ENCODE measurements at regions not wholly inside any gene's neighbourhood (a gene's known extent, or its start where the extent isn't known, plus 50 kb on each side); places are given as distances from the start of the nearest gene placed in this dataset.

DNA sequence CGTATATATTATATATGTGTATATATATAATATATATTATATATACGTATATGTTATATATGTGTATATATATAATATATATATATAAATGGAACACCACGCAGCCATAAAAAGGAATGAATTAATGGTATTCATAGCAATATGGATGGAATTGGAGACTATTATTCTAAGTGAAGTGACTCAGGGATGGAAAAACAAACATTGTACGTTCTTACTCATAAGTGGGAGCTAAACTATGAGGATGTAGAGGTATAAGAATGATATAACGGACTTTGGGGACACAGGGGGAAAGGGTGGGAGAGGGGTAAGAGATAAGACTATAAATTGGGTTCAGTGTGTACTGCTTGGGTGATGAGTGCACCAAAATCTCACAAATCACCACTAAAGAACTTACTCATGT lies 1388.9 kb downstream of the C4orf33 start:
- no peak overlapping the region for H3K27ac Mint-ChIP-seq
- 80% methylated on average over 1 of the region's 5 CpGs for WGBS (ENCODE audit: insufficient coverage)
- Histone ChIP-seq H3K27me3 (replicated peaks in 1 of 4; ENCODE audit: control extremely low read depth in 1 of 4, control insufficient read depth in 3 of 4, insufficient read depth in 4 of 4, low read length in 3 of 4) (no peaks in the 10 kb centered on the region), H4K20me1 (ENCODE audit: control insufficient read depth, insufficient read depth, low read length, poor library complexity, severe bottlenecking) (no peaks in the 10 kb centered on the region), H3K9ac (ENCODE audit: low read length) (no peak overlapping the region), H3K4me2 (replicated peaks; ENCODE audit: low read depth, low read length, poor library complexity, severe bottlenecking) (no peak overlapping the region), H3K79me2 (ENCODE audit: control insufficient read depth, insufficient read depth, low read length) (no peaks in the 10 kb centered on the region), H3K36me3 (replicated peaks in 1 of 2; ENCODE audit: control extremely low read depth in 1 of 2, control insufficient read depth in 1 of 2, extremely low read depth in 1 of 2, insufficient read depth in 2 of 2, low read length in 1 of 2) (no peaks in the 10 kb centered on the region), H2AFZ (ENCODE audit: insufficient read depth, low read depth, low read length, poor library complexity, severe bottlenecking) (no peak overlapping the region), H3K4me1 (ENCODE audit: control insufficient read depth in 2 of 2, insufficient read depth in 2 of 2, low read length in 2 of 2) (no peaks in the 10 kb centered on the region), H3K9me3 (ENCODE audit: control extremely low read depth in 1 of 3, control insufficient read depth in 2 of 3, insufficient read depth in 1 of 3, low read length in 2 of 3) (no peaks in the 10 kb centered on the region), H3K27ac (ENCODE audit: low read length in 2 of 2) (no peak overlapping the region), H3K4me3 (ENCODE audit: control extremely low read depth in 1 of 5, extremely low read depth in 1 of 5, insufficient read depth in 1 of 5, low read depth in 2 of 5, low read length in 4 of 5) (no peak overlapping the region)
- DNase-seq (no peak), ATAC-seq (ENCODE audit: low read depth) (no peak)
- no peaks in the 10 kb centered on the region for H3K4me1 Mint-ChIP-seq
- H3K4me3 Mint-ChIP-seq: no peak overlapping the region
- TF ChIP-seq, protein P1, sequence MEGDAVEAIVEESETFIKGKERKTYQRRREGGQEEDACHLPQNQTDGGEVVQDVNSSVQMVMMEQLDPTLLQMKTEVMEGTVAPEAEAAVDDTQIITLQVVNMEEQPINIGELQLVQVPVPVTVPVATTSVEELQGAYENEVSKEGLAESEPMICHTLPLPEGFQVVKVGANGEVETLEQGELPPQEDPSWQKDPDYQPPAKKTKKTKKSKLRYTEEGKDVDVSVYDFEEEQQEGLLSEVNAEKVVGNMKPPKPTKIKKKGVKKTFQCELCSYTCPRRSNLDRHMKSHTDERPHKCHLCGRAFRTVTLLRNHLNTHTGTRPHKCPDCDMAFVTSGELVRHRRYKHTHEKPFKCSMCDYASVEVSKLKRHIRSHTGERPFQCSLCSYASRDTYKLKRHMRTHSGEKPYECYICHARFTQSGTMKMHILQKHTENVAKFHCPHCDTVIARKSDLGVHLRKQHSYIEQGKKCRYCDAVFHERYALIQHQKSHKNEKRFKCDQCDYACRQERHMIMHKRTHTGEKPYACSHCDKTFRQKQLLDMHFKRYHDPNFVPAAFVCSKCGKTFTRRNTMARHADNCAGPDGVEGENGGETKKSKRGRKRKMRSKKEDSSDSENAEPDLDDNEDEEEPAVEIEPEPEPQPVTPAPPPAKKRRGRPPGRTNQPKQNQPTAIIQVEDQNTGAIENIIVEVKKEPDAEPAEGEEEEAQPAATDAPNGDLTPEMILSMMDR (IDR thresholded peaks at IDR 0.05): no peak
- TF ChIP-seq EZH2 (IDR thresholded peaks at IDR 0.05; ENCODE audit: borderline replicate concordance, insufficient read depth, low read depth, low read length, poor library complexity, severe bottlenecking): no peak
- intact Hi-C loops (cut with micrococcal nuclease): loop anchor here (5.0 kb wide), 1 partner anchor 367 kb away; no protein-coding TSS in a partner anchor
- CTCF ChIA-PET: no interaction called here
- no peaks in the 10 kb centered on the region for H3K27me3 Mint-ChIP-seq
- POLR2A ChIA-PET: no interaction called here
- H3K9me3 Mint-ChIP-seq (ENCODE audit: insufficient read depth): no peaks in the 10 kb centered on the region

DNA sequence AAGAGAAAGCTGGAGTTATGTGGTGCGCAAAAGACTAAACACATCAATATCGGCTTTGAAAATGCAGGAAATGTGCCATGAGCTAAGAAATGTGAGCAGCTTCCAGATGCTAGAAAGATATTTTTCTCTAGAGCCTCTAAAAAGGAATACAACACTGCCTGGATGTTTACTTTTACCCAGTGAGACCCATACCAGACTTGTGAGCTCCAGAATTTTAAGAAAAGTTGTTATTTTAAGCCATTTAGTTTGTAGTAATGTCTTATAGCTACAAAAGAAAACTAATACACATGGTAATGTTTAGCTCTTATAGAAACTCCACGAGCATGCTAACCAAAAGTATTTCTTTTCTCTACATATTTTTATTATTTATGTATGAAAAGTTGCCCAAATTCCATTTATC lies 1389.4 kb downstream of the C4orf33 start:
- H3K9ac ChIP-seq (ENCODE audit: low read length): no peak overlapping the region

More for the DNA sequence above, 1389.4 kb downstream of the C4orf33 start:
- Histone ChIP-seq H2AFZ (ENCODE audit: insufficient read depth, low read depth, low read length, poor library complexity, severe bottlenecking) (no peak overlapping the region), H3K4me2 (replicated peaks; ENCODE audit: low read depth, low read length, poor library complexity, severe bottlenecking) (no peak overlapping the region), H3K9me3 (ENCODE audit: control extremely low read depth in 1 of 3, control insufficient read depth in 2 of 3, insufficient read depth in 1 of 3, low read length in 2 of 3) (no peaks in the 10 kb centered on the region), H3K4me1 (ENCODE audit: control insufficient read depth in 2 of 2, insufficient read depth in 2 of 2, low read length in 2 of 2) (no peaks in the 10 kb centered on the region), H3K79me2 (ENCODE audit: control insufficient read depth, insufficient read depth, low read length) (no peaks in the 10 kb centered on the region), H3K36me3 (replicated peaks in 1 of 2; ENCODE audit: control extremely low read depth in 1 of 2, control insufficient read depth in 1 of 2, extremely low read depth in 1 of 2, insufficient read depth in 2 of 2, low read length in 1 of 2) (no peaks in the 10 kb centered on the region), H3K27ac (ENCODE audit: low read length in 2 of 2) (no peak overlapping the region), H4K20me1 (ENCODE audit: control insufficient read depth, insufficient read depth, low read length, poor library complexity, severe bottlenecking) (no peaks in the 10 kb centered on the region), H3K4me3 (ENCODE audit: control extremely low read depth in 1 of 5, extremely low read depth in 1 of 5, insufficient read depth in 1 of 5, low read depth in 2 of 5, low read length in 4 of 5) (no peak overlapping the region), H3K27me3 (replicated peaks in 1 of 4; ENCODE audit: control extremely low read depth in 1 of 4, control insufficient read depth in 3 of 4, insufficient read depth in 4 of 4, low read length in 3 of 4) (no peaks in the 10 kb centered on the region)
- H3K27ac Mint-ChIP-seq: no peak overlapping the region
- DNase-seq (no peak), ATAC-seq (ENCODE audit: low read depth) (no peak)
- intact Hi-C loops (cut with micrococcal nuclease): loop anchor here (5.0 kb wide), 1 partner anchor 367 kb away; no protein-coding TSS in a partner anchor
- no peaks in the 10 kb centered on the region for H3K9me3 Mint-ChIP-seq (ENCODE audit: insufficient read depth)
- TF ChIP-seq, protein P1 (IDR thresholded peaks at IDR 0.05): no peak
- no peak for TF ChIP-seq EZH2 (IDR thresholded peaks at IDR 0.05; ENCODE audit: borderline replicate concordance, insufficient read depth, low read depth, low read length, poor library complexity, severe bottlenecking)
- CTCF ChIA-PET: no interaction called here
- POLR2A ChIA-PET: no interaction called here
- no CpG with 5 or more reads among the region's 3 CpGs for WGBS (ENCODE audit: insufficient coverage)
- no peaks in the 10 kb centered on the region for H3K4me1 Mint-ChIP-seq
- H3K27me3 Mint-ChIP-seq: no peaks in the 10 kb centered on the region
- H3K4me3 Mint-ChIP-seq: no peak overlapping the region

Data from B cell (primary cell).